Esophagus mucosa (tissue), 1 donor: ENCODE measurements at regions not wholly inside any gene's neighbourhood (a gene's known extent, or its start where the extent isn't known, plus 50 kb on each side); places are given as distances from the start of the nearest gene placed in this dataset.
"Not testable (repeated sequence)": the region's sequence is repeated elsewhere in the genome, so short reads cannot be mapped to it uniquely, and the experiment has no call there.

Experiments
- ATAC-seq: fragments of 200-7000 bp; cut with Tn5 transposase; one replicate; pipeline ENCODE4 v1.9.1; 2020
- donor health status: DM: yes; HTN: yes; CAD: no.

DNA sequence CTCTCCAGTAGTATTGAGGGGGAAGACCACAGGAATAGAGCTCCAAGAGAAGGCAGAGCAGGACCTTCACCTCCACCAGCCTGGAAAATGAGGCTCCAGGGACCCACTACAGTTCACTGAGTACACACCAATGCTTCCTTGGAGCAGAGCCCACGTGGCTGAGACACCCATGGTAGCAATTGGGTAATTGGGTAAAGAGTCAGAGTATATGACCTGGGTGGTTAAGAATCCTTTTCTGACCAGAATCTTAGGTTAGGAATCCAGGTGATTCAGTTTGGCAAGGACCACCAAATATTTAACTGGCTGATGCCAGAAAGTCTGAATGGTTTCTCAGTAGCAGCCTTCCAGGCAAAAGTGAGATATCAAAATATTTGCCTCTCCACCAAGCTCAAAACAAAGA lies 107.7 kb downstream of the MDH1 start:
- no peak for ATAC-seq

DNA sequence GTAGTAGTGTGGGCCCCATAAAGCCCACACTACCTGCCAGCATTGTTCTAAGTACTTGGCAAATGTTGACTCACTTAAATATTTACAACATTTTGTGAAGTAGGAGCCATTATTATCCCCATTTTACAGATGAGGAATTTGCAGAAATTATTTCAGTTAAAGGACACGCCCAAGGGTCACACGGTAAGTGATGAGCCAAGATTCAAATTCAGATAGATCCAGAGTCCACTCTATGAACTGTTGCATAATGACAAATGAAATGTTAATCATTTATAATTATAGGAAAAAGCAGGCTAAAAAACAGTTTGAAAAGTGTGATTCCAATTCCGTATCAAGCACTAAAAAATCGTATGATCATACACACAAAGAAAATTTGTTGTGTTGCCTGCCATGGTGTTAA lies 108.4 kb downstream of the MDH1 start:
- no peak for ATAC-seq

DNA sequence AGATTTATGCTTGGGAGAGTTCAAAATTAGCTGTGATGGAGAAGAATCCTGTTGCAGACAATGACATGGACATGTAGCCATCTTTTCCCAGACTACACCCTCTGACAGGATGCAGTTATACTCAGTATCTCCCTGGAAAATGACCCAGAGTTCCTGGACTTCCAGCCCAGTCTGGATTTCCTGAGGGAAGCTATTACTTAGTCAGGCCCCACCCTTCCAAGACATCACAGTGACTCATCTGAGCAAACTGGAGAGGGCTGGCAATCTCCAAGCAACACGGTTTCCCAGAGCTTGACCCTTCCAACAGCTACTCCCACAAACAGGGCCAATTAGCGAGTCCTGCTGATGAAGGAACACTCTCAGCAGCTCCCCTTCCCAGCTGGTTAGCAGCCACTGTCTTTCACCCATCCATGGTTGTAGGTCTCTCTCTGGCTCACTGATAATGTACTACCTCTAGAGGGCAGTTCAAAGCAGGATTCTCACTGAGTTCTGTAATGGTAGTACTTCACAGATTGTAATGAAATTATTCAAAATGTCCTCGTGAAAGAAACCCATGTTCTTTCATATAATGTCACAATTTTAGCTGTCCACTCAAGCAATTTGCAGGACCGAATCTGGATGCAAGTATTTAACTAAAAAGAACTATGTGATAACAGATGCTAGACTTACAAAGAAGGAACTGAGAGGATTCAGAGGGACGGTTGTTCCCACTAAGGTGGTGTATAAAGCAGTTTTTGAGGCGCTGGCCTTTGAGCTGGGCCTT lies 110.2 kb downstream of the MDH1 start:
- peak; percentile 91 for ATAC-seq

DNA sequence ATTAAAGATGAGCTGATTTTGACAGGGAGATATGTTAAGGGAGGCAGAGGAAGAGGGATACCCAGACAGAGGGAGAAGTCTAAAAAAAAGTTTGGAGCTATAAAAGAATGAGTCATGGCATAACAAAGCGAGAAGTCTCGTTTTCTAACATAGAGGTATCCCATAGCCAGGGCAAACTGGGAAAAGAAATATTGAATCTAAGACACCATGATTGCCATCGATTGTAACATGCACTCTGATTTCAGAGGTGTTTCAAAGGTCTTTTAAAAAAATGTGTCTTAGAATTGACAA lies 110.7 kb downstream of the MDH1 start:
- ATAC-seq = no peak

DNA sequence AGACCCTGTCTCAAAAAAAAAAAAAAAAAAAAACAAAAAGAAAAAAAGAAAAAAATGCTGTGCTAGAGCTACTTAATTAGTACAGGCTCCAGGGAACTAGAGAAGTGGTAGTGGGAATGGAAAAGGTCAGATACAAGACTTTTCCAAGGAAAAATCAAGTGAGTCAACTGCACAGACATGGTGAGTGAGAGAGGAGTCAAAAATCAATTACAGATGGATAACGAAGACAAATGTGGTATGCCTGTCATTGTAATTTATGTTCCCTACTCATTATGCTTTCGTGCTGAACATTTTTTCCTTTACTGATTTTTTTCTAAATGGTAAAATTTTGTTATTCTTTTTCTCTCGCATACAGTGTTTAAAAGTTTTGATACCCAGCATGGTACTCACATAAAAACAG lies 111.5 kb downstream of the MDH1 start:
- ATAC-seq = no peak

DNA sequence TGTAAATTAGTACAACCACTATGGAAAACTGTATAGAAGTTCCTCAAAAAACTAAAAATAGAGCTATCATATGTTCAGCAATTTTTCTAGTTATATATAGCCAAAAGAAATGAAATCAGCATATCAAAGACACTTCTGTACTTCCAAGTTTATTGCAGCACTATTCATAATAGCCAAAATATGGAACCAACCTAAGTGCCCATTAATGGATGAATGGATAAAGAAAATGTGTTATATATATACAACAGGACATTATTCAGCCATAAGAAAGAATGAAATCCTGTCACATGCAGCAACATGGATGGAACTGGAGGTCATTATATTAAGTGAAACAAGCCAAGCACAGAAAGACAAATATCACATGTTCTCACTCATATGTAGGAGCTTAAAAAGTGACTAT lies 112.6 kb downstream of the MDH1 start:
- no peak for ATAC-seq

DNA sequence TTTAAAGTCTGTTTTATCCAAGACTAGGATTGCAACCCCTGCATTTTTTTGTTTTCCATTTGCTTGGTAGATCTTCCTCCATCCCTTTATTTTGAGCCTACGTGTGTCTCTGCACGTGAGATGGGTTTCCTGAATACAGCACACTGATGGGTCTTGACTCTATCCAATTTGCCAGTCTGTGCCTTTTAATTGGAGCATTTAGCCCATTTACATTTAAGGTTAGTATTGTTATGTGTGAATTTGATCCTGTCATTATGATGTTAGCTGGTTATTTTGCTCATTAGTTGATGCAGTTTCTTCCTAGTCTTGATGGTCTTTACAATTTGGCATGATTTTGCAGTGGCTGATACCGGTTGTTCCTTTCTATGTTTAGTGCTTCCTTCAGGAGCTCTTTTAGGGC lies 117.3 kb downstream of the MDH1 start:
- not testable (repeated sequence) for ATAC-seq

DNA sequence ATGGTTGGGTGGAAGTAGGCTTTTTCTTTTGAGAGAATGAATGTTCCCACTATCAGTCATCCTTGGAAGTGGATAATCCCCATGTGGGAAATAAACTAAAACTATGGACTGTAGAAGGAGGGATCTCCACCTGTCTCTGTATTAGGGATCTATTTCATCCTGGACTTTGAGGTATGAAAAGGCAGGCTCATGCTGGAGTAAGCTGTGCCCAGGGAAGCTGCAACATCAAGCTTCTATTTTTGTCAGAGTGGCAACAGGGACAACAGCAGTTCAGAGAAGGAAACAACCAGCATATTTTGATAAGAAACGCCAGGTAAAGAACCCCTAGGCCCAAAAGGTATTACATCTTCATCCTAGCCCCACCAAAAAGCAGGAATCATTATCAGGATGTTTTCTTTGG lies 122.0 kb downstream of the MDH1 start:
- ATAC-seq = no peak

DNA sequence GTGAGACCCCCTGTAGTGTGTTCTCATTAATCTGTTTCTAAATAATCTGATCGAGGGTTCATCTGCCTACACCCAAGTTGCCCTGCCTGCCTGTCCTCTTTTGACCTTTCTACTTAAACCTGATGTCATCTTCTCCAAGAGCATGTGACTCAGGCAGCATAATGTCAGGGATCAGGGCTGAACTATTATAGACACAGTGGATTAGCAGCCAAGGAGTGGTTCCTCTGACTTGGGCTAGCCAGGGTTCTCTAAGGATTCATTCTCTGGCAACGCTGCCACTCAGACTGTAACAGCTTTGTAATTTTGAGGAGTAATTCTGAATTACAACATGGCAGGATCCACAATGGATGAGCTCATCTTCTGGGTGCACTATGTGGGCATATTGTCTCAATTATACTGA lies 124.0 kb downstream of the MDH1 start:
- ATAC-seq = peak; percentile 99

DNA sequence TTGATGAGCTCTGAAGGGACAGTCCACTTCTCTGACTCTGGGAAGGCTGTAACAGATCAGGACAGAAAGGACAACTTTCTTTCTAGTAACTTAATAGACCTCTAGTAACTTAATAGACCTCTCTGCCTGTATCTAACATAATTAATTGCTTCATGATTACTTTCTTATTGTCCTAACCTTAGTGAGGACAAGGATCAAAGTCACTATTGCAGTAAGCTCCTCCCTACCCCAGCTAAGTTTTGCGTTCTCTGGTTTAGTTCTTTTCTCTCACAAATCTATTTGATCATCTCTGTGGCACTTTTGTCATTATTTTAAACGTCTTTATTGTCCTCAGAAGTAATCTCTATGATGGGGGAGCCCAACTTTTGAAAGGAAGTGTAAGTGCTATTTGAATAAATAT lies 125.5 kb upstream of the UGP2 start:
- ATAC-seq = no peak

DNA sequence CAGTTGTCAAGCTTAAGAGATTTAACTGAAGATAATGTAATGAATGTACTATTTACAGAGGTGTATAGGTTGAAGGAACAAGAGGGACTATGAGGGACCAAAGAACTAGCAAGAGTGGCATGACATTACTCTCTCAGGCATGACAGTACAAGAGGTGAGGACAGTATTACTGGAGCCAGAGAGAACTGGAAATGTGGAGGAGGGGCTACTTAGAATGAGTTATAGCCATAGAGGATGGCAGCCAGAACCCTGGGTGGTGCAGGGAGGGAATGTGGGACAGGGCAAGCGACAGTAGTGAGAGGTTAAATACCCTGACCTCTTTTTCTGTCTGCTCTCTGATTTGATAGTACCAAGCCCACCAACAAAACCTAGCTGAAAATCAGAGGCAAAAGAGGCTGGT lies 122.6 kb upstream of the UGP2 start:
- peak; percentile 38 for ATAC-seq

DNA sequence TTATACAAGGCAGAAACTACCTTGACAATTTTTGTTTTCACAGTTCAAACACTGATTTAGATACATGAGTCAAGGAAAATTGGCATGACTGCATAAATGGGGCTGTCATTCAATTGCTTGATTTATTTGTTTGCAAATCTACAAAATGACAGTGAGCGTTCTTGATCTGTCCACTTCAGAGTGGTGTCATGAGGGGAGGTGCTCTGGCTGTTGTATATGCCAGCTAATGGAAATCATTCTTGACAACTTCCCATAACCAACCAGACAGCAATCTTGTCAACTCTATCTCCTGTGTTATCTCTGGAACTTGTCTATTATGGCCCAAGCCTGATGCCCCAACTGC lies 120.6 kb upstream of the UGP2 start:
- no peak for ATAC-seq

DNA sequence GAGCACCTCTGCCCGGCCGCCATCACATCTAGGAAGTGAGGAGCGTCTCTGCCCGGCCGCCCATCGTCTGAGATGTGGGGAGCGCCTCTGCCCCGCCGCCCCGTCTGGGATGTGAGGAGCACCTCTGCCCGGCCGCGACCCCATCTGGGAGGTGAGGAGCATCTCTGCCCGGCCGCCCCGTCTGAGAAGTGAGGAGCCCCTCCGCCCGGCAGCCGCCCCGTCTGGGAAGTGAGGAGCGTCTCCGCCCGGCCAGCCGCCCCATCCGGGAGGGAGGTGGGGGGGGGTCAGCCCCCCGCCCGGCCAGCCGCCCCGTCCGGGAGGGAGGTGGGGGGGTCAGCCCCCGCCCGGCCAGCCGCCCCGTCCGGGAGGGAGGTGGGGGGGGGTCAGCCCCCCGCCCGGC lies 119.4 kb upstream of the UGP2 start:
- ATAC-seq = not testable (repeated sequence)

DNA sequence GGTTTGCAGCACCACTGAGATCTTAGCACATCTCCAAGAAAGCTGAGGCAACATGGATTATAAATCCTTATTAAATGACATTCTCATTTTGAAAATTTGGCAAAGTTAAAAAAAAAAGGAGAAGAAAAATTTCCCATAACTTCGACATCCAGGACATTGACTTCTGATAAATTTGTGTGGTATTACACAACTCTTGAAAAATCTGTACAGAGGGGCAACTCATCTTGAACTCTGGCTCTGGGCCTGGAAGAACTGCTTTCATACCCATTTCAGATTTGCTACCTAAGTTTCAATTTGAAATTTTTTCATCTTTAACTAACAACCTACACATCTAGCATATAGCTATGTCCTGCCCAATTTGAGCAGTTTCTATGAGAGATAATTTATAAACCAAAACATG lies 118.0 kb upstream of the UGP2 start:
- ATAC-seq = no peak

DNA sequence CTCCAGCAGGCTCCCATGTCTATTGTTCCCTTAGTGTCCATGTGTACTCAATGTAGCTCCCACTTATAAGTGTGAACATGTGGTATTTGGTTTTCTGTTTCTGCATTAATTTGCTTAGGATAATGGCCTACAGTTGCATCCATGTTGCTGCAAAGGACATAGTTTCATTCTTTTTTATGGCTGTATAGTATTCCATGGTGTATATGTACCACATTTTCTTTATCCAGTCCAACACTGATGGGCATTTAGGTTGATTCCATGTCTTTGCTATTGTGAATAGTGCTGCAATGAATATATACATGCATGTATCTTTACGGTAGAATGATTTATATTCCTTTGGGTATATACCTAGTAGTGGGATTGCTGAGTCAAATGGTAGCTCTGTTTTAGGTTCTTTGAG lies 116.5 kb upstream of the UGP2 start:
- not testable (repeated sequence) for ATAC-seq

DNA sequence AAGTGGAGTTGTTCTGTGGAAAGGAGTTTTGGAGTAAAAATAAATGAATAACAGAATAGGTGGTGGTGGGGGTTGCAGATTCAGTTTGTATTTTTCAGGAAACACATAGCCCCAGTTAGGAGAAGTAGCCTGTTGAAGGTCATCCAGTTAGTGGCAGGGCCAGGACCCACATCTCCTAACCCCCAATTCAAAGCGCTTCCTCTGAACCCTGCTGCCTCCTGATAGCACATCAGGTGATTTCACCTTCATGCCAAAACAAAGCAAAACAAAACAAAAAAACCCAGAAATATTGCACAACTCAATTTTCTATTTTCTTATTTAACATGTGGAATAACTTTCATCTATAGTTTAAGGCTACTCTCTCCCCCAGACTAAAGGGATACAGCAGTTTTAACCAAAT lies 112.3 kb upstream of the UGP2 start:
- no peak for ATAC-seq

DNA sequence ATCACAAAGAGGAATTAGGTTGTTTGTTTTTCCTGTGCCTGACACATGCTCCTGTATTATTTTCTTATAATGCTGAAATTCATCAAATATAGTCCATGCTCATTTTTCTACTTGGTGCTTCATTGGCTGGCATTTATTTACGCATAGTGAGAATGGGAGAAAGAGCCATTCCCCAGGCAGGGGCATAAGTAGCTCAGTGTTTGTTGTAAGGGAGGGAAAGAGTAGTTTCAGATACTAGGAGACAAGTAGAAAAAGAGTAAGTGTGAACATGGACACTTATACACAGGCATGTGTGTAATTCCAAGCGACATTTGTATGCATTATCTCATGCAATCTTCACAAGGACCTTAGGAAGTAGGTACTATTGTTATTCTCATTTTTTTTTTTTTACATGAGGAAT lies 111.9 kb upstream of the UGP2 start:
- ATAC-seq = no peak

DNA sequence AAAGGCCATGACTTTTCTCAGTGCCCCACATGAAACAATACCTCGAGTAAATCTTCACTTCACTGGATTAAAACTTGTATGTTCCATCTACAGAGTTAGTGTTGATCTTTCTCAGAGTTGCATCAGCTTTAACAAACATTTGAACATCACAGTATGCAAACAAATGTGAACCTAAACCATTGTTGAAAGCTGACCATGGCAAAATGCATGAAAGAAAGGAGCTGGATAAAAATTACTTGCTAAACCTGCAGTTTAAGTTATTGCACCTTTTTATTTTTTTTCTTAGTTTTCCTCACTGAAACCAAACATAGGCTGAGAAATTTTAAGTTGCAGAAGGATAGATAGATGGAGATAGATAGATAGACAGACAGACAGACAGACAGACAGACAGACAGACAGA lies 107.2 kb upstream of the UGP2 start:
- no peak for ATAC-seq

DNA sequence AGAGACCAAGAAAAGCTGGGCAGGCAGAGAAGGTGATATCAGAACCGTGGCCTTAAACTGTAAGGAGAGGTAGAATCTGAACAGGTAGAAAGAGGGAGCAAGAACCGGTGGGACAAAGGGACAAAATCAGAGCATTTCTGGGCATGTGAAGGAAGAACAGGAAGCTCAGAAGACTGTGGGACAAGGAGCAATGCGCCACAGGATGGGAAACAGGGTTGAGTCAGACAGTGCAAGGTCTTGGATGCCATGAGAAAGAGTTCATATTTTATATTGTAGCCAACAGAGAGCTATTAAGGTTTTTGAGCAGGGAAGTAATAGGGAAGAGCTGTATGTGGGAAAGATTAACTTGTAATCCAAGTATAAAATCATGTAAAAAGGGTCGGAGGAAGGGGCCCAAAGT lies 106.4 kb upstream of the UGP2 start:
- ATAC-seq = no peak

DNA sequence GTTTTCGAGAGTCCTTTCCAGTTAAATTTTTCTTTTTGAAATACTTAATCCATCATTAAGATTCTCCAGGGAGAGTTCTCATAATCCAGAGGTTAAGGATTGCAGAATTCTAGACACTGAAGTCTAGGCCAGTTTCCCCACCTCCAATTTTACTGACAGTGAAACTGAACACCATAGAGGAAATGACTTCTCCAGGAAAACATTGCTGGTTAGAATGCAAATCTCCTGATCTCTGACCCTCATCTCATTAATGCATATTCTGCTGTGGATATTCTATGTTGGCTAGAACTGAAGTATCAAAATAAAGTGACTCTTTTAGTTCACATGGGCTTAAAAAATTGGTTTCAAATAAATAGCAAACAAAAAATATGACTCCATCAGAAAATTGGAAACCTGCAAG lies 105.8 kb upstream of the UGP2 start:
- no peak for ATAC-seq

DNA sequence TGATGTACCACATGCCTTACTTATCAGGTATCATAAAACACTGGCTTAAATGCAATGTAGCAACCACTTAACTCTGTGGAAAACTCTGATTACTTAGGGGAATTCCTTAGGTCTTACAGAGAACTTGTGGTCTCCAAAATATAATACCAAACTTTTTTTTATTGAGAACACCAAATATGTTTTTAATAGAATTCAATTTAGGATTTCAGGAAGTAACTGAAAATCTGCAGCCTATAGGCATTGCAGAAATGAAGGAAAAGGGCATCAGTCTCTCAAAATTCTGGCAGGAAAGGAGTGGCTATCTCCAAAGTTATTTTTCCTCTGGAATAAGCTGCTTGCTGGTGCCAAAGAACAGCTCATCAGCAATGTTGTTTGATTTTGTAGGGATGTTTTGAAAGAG lies 105.3 kb upstream of the UGP2 start:
- ATAC-seq = no peak

DNA sequence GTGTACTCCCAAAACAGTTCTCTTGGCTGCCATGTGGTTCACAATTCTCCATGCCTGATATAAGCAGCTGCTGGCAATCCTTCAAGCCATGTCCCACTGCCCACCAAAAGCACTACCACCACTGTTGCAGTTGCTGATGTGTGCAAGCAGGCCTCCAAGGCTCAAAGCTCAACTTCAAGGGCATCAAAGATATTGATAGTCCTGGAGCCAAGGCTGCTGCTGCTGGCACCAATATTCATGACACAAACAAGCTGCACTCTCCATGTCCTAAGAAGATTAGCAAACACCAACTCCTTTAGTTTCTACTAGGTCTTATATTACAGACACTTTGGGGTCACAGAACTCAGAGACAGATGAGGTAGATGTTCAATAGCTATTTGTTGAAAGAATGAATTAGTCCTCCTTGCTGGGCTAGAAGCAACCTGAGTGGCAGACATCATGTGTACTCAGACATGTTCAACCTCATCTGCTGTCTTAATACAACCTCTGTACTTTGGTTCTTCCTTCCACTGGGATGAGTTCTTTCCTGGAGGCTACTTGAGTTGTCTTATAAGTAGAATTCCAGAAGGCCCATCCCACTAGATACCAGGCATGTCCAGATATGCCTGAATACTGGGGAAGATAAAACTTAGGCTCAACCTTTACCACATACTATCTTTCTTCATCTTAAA lies 104.5 kb upstream of the UGP2 start:
- no peak for ATAC-seq

DNA sequence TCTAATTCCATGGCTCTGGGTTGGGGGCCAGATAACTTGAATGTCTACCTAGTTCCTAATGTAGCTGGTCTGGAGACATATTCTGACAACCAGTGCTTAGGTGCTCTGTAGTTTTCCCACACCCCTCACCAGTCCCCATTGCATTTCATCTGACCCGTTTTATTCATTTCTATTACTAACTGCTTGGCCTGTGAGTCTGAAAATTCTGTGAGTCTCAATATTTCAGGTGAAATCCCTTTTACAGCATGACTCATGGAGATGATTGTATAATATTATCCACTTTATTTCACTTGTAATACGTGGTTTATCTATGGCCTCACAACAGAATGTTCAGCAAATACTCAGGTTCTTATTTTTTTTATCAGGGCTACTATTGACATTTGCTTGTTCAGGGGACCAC lies 103.7 kb upstream of the UGP2 start:
- peak; percentile 48 for ATAC-seq

DNA sequence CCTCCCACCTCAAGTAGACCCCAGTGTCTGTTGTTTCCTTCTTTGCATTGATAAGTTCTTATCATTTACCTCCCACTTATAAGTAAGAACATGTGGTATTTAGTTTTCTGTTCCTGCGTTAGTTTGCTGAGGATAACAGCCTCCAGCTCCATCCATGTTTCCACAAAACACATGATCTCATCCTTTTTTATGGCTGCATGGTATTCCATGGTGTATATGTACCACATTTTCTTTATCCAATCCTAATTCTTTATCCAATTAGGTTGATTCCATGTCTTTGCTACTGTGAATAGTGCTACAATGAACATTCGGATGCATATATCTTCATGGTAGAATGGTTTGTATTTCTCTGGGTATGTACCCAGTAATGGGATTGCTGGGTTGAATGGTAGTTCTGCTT lies 102.5 kb upstream of the UGP2 start:
- not testable (repeated sequence) for ATAC-seq

DNA sequence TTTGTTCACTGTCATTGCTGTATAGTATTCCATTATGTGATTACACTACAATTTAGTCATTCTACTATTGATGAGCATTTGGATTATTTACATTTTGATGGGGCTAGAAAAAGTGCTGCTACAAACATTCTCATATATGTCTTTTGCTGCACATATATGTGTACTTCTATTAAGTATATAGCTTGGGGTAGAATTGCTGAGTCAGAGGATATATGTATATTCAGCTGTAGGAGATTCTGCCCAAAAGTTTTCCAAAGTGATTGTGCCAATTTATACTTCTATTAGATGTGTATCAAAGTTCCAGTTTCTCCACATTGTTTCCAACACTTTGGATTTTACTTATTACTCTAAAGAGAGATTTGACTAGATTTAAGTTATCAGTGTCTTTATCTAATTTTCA lies 101.7 kb upstream of the UGP2 start:
- ATAC-seq = no peak
